ENCODE measurements at regions not wholly inside any gene's neighbourhood (a gene's known extent, or its start where the extent isn't known, plus 50 kb on each side); places are given as distances from the start of the nearest gene placed in this dataset.

DNA sequence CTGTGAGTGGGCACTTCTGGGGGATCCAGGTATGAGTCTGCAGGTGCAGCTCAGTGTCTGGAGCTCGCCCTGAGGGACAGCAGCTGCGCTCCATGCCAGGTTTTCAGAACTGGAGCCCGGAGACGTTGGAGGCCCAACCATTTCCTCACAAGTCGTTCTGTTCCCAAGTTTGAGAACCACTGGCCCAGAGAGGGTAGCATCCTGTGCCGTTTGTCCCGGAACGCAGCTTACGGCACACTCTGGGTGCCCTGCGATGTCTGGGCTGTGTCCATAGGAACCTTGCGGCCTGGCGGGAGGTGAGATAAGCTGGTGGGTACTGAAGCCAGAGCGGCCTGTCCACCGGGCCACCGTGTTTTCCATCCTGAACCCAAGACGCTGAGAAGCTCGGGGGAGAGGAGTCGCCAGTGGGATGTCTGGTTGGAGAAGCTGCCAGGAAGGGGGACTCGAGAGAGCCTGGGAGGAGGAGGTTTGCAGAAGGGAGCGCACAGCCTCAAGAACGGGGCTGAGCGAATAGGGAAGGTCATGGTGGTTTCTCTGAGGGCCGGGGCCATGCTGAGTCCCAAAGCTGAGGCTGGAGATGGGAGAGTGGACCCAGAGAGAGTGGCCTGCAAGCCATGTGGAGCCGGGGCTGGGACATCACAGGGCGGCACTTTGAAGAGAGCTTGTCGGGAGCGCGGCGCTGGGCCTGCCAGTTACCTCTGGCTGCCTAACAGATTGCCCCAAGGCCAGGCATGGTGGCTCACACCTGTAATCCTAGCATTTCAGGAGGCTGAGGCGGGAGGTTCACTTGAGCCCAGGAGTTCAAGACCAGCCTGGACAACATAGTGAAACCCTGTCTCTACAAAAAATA, 211.0 kb upstream of the GSE1 start:
- DNase-seq (ENCODE audit: low spot score) = no peak

DNA sequence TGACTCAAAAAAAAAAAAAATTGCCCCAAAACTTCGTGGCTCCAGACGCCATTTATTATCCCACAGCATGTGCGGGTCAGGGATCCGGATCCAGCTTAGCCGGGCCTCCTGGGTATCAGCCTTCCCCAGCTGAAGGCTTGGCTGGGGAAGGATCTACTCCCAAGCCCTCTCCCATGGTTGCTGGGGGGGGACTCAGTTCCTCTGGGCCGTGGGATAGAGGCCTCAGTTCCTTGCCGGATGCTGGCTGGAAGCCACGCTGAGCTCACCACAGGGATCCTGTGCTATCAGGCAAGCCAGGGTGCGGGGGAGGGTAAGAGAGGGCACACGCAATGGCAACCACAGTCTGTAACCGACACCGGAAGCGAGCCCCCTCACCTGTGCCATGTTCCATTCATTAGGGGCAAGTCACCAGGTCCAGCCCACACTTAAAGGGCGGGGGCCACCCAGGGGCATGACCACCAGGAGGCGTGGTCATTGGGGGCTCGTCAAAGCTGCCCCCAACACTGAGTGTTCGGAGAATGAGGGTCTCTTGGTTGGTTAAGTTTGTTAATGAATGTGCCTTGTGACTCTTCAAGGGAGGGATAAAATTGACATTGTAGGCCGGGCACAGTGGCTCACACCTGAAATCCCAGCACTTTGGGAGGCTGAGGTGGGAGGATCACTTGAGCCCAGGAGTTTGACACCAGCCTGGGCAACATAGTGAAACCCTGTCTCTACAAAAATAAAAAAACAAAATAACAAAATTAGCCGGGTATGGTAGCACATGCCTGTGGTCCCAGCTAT, 210.0 kb upstream of the GSE1 start:
- DNase-seq (ENCODE audit: low spot score) = peak; percentile 70

DNA sequence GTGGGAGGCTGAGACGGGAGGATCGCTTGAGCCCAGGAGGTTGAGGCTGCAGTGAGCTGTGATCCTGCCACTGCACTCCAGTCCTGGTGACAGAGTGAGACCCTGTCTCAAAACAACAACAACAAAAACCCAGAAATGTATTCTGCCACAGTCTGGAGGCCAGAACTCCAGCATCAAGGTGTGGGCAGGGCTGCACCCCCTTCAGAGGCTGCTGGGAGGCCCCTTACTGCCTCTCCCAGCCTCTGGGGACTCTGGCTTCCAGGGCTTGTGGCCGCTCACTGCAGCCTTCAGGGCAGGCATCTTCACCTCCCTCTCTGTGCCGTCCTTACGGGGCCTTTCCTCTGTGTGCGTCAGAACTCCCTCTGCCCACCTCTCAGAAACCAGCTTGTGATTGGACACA, 209.4 kb upstream of the GSE1 start:
- DNase-seq (ENCODE audit: low spot score) = no peak

DNA sequence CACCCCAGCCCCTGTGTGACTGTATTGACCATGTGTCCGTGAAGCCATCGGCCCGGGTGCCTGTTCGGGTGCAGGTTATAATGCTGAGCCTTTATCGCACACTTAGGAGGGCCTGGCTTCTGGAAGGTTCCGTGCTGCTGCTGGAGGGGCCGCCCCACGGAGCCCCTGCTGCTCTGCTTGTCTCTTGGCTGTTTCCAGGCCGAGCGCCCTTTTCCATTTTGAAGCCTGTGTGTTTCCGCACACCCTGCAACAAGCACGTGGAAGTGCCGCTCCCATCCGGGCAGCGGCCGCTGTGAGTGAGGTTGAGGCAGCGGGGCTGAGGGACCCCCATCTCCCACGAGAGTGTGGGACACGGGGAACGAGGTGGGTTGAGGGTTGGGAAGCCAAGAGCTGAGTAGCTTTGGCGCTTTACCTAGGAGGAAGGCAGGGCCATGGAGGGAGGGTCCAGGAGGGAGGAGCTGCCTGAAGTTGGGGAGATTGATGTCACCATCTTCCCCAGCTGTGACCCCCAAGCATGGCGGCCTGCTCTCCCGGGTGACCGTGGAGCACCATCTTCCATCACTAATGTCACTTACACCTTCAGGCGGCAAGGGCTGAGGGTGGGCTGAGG, 200.1 kb upstream of the GSE1 start:
- DNase-seq (ENCODE audit: low spot score) = no peak

DNA sequence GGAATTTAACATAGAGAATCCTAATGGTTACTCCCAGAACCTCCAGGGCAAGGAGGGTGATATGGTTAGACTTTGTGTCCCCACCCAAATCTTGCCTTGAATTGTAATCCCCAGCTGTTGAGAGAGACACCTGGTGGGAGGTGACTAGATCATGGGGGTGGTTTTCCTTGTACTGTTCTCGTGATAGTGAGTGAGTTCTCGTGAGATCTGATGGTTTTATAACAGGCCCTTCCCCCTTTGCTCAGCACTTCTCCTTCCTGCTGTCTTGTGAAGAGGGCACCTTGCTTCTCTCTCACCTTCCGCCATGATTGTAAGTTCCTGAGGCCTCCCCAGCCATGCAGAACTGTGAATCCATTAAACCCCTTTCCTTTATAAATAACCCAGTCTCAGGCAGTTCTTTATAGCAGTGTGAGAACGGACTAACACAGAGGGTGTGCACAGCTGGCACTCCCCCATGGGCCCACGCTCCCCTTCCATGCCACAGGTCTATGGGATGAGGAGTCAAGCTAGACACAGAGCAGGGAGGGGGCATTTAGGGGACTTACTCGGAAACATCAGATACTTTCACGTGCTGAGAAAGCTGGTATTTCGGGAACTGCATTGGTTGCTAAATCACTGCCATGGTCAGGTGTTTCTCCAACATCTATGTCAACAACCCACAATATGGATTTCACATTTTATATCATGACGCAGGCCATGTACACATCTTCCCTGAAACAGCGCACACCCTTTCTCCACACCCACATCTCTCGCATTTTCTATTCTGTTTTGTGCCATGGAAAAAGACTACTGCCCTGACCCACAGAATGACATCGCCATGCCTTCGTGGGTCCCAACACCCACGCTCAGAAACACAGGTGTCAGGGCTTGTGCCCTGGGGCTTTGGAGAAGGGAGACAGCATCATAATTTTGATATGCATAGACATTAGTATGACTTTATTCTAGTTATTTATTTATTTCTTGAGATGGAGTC, 199.1 kb upstream of the GSE1 start:
- DNase-seq (ENCODE audit: low spot score) = no peak

DNA sequence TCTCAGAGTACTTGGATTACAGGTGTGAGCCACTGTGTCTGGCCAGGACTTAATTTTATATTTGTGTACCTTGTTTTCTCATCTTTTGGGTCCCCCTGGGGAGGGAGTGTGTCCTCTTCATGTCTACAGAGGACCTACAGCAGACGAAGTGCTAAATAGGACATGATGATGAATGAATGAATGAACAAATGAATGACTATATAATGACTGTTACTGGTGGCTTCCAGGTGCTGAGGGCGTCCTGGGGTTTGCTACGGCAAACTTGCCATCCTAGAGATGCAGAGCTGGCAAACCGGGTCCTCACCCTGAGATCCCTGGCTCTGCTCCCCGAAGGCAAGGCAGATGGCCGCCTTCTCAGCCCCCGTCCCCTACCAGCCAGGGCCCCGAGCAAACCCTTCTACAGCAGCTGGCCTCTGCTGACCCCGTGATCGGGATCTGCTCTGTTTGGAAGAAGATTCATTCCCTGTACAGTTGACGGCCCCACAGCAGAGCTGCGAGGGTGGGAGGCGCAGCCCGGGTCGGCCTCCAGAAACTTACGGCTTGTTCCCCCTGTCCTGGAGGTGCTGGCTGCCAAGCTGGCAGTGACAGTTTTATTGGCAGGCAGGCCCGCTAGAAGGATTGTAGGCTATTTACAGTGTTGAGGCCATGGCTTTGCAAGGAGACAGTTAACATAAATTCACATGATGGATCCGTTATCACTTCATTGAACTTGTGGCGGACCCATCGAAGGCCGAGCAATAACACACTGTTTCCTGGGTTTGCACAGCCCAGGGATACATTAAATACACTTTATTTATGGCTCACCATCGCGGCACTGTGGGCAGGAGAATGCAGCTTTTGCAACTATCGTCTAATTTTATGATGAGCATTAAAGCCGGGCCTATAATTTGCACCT, 197.7 kb upstream of the GSE1 start:
- no peak for DNase-seq (ENCODE audit: low spot score)

DNA sequence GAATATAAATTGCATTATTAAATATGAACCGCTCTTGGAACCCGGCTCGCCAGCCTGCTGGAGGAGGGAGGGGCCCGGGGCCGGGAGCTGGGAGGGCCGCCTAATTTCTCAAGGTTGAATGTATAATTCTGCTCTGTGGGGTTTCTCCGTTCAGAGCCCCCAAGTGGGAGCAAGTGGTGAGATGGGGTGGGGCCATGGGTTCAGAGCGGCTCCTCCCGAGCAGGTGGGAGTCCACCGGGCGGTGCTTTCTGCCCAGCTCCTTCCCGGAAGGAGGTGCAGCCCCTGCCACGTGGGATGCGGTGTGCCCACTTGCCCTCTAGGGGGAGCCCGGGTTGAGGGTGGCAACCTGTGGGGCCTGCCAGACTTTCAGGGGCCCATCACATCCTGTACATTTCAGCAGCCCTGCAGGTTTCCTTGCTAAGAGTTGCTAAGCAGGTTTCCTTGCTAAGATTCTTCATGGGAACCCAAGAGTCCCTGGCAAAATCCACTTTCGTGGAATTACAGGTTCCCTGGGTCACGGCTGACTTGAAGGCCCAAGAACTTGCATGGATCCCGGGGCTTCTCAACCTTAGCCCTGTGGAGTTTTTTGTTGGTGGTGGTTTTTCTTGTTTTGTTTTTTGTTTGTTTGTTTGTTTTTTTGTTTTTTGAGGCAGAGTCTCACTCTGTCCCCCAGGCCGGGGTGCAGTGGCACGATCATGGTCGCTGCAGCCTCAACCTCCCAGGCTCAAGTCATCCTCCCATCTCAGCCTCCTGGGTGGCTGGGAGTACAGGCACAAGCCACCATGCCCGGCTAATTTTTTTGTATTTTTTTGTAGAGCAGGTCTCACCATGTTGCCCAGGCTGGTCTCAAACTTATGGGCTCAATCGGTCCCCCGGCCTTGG, 196.7 kb upstream of the GSE1 start:
- peak; percentile 52 for DNase-seq (ENCODE audit: low spot score)

DNA sequence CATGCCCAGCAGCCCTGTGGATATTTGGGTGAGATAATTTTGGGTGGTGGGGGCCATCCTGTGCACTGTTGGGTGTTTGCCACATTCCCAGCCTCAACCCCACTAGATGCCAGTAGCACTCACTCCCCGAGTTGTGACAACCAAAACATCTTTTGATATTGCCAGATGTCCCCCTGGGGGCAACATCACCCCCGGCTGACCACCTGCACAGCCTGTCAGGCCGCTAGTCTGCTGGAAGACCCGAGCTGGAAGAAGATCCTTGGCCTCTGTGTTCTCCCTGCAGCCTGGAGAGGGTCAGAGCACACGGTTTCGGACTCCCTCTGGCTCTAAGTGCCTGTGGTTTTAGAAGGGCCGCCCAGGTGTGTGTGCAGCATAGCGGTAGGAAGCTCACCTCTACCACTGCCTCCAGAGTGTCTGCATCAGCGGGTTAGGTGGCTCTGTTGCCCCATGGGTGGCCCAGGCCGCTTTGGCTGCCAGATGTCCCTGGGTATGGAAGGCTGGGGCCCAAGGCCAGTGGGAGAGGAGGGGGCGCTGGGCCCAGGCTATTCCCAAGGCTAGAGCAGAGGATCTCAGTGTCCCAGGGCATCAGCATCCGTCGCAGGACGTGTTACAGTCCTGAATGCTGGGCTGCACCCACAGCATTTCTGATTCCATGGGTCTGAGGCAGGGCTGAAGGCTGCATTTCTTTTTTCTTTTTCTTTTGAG, 195.8 kb upstream of the GSE1 start:
- DNase-seq (ENCODE audit: low spot score) = no peak

DNA sequence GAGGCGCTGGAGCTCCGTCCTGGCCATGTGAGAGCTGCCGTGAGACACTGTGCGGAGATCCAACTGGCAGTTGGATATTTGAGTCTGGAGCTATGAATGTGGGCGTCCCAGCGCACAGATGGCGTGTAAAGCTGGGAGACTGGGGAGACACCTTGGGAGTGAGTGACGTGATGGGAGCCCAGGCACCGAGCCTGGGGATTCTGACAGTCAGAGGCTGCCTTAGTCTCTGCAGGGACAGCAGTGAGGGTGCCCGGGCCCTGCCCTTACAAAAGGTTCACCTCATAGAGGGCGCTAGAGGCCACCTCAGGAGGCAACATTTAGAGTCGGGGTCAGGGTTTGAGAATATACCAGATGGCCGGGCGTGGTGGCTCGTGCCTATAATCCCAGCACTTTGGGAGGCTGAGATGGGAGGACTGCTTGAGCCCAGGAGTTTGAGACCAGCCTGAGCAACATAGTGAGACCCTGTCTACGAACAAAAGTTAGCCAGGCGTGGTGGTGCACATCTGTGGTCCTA, 194.1 kb upstream of the GSE1 start:
- DNase-seq (ENCODE audit: low spot score) = no peak

DNA sequence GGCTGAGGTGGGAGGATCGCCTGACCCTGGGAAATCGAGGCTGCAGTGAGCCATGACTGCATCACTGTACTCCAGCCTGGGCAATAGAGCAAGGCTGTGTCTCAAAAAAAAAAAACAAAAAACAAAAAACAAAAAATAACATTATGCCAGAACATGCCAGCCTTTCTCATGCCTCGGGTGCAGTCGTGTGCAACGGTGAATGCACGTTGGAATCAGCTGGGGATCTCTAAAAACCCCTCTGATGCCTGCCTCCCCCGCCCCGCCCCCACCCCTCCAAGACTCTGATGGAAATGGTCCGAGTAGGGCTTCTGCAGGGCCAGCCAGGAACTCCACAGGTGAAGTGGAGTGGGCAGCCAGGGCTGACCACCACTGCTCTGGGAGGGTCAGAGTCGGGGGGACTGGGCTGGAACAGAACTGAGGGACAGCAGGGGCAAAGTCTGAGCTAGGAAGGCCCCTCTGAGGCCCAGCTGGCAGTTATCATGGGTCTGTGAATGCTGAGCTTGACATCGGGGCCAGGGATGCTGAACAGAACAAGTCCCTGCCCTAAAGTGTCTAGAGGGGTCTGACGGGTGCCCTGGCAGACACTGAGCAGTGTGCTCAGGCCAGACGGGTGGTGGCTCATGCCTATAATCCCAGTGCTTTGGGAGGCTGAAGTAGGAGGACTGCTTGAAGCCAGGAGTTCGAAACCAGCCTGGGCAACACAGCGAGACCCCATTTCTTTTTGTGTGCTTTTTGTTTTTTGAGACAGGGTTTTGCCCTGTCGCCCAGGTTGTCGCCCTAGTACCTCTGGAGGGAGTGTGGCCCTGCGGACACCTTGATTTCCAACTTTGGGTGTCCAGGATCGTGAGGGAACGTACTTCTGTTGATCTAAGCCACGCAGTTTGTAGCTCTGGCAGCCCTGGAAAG, 193.4 kb upstream of the GSE1 start:
- no peak for DNase-seq (ENCODE audit: low spot score)

DNA sequence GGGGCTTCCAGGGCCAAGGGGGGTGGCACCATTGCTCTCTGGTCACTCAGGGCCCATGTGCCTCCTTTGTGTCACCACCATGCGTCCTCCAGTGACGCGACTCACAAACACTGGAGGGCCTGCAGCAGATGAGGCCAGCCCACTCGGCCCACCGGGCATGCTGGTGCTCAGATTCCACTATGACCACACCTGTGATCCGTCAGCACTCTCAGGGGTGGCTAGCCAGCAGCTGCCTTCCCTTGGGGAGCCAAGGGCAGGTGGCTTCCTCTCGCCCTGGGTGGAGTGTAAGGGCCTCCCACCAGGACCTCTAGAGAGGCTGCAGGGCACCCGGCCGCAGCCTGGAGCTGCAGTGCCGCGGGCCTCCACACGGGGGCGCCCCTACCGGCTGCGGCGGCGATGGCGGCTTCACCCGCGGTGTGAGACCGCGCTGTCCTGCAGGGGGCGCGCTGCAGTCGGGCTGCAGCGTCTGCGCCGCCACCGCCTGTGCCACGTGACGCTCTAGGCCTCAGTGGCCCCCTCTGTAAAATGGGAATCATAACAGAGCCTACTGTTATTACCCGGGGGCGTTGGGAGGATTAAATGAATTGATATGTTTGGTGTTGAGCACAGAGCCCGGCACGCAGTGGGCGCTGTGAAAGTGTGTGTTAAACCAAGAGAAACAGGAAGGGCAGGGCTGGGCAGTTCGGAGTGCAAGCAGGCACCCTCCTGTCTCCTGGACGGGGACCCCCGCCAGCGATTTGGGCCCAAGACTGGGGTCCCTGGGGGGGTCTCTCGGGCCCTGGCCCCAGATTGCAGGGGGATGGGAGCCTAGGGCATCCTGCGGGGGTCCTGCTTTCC, 192.4 kb upstream of the GSE1 start:
- peak; percentile 43 for DNase-seq (ENCODE audit: low spot score)

DNA sequence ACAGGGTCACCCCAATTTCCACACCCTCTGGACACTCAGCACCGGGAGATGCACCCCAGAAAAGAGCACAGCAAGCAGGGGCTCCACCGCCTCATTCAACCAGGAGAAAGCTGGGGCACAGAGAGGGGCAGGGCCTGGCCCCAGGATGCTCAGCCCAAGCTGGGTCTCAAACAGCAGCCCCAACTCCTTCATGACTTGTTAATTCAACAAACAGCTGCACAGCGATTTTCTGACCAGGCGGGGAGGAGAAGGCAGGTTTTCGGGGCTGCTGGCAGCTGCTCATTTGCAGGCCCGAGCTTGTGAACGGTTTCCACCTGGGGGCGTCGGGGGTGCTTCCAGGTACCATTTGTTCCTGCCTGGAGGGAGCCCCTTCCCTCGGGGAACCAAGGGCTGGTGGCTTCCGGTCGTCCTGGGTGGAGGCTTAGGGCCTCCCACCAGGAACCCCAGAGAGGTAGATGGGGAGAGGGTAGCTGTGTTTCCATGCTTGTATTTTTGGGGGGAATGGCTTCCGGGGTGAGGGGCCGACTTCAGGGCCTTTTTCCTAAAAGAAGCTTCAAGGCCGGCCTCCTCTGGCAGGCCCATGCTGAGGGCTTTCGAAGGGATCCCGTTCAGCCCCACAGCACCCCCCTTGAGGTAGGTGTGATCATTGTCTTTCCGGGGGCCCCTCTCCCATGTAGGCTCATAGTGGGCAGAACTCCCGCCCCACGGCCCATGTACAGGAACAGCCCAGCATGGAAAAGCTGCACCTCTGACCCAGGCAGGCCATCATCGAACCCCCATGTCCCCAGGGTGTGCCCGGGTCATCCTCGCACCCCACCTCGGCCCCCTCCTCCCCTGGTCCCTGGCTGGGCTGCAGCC, 191.6 kb upstream of the GSE1 start:
- DNase-seq (ENCODE audit: low spot score) = no peak

DNA sequence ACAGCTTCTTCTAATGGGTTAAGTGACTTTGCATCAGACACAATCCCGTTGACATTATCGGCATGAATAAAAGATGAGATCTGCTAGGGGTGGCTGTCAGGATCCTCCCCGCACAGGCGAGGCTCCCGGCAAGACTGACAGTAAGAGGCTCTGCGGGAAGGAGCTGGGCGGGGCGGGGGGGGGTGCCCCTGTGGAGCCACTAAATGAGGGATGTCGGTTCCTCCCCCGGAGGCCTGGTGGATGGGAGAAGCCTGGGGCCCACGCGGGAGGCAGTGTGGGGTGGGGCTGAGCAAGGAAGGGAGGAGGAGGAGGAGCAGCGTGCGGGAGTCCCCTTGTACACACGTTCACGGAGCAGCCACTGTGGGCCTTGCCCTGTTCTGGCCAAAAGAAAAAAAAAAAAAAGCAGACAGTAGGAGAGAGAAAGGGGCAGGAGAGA, 190.9 kb upstream of the GSE1 start:
- no peak for DNase-seq (ENCODE audit: low spot score)

DNA sequence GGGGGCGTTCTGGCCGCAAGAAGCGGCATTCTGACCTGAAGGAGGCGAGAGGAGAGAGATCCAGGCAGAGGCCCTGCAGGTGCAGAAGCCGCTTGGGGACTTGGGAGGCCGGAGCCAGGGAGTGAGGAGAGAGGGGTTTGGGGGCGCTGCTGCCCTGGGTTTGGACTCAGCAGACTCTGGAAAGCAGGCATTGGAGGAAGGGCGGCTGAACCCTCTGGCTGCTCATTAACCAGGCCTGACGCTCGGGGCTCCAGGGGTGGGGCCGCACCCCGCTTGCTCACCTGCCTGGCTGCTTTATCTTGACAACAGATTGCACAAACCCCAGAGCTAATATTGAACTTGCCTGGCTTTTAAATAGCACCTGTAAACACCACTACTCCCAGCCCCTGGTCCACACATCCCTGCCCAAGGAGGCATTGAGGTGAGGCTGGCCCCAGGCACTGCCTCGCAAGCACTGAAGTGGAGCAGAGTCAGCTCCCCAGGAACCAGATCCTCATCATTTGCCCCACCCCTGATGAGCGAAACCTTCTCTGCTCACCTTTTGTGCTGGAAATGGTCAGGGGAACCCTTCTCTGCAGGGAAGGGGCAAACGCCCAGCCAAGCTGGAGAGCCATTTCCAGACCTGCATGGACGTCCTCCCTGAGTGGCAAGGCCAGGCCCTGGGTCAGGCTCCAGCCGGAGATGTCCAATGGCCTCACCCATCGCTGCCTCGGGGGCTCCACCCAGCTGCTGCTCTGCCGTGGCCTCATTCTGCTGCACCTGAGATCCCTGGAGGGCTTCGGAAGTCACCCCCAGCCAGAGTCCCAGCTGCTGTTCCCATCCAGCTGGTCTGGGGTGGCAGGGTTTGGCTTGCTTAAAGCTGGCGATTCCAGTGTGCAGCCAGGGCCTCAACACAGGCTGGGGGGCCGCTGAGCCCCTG, 190.2 kb upstream of the GSE1 start:
- DNase-seq (ENCODE audit: low spot score) = no peak

DNA sequence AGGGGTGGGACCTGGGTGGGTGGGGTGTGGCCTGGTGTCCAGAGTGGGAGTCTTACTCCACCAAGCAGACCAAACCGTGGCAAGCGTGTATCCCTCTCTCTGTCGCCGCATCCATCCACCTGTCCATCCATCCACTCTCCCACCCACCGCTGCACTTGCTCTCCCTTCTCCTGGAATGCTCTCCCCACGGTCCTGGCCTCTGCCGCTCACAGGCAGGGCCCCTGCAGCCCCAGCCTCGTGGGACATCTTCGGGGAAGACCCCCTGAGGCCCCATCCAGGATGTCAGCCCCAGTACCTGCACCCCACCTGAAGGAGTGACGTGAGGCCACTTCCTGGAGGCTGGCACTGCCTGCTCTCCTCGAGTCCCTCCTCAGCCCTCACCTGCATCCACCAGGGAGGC, 189.5 kb upstream of the GSE1 start:
- DNase-seq (ENCODE audit: low spot score) = no peak

All from H4 (cell line).